CD4-positive, alpha-beta T cell (primary cell): ENCODE measurements at regions not wholly inside any gene's neighbourhood (a gene's known extent, or its start where the extent isn't known, plus 50 kb on each side); places are given as distances from the start of the nearest gene placed in this dataset.

Experiments
- ATAC-seq: fragments of 200-7000 bp; cut with Tn5 transposase; one replicate; pipeline ENCODE4 v1.10.0; 2022; ENCODE audit warnings: mild to moderate bottlenecking; ENCODE audit not compliant: poor library complexity
- CTCF ChIA-PET: fragments of 350-600 bp; sonication (Branson Sonifier 250); formaldehyde crosslinking; loops from one replicate; lab custom pipeline; 2021; ENCODE audit warnings: antibody characterized with exemption, inconsistent platforms; lab: Charles Lee
- POLR2A ChIA-PET: fragments of 350-600 bp; sonication (Branson Sonifier 250); formaldehyde crosslinking; loops from one replicate; lab custom pipeline; 2021; ENCODE audit warnings: antibody characterized with exemption, inconsistent platforms; lab: Charles Lee
- DNase-seq, 14 experiments: peaks; one replicate each; pipeline ENCODE4 v3.0.0-alpha.2; 2013 to 2020; ENCODE audit warnings: mixed read lengths in 2 of 14
- H3K27ac ChIP-seq, 2 donors: one replicate each; pipeline versions ENCODE4 v1.5.1 to v1.7.0; 2013; ENCODE audit warnings: low read length in 2 of 2, low read depth in 1 of 2, mild to moderate bottlenecking in 1 of 2
- H3K27me3 ChIP-seq, 2 experiments: 1 replicate in 1 of 2; 2 replicates in 1 of 2; pipeline versions ENCODE4 v1.6.1 to v1.7.0; 2013; ENCODE audit warnings: low read length in 2 of 2, control low read depth in 1 of 2, mild to moderate bottlenecking in 1 of 2, moderate library complexity in 1 of 2; ENCODE audit not compliant: insufficient read depth in 2 of 2, control insufficient read depth in 1 of 2
- H3K36me3 ChIP-seq: one replicate; pipeline ENCODE4 v1.6.1; 2013; ENCODE audit warnings: low read length, control low read depth; ENCODE audit not compliant: insufficient read depth
- H3K4me1 ChIP-seq: one replicate; pipeline ENCODE4 v1.6.1; 2013; ENCODE audit warnings: low read length, control low read depth; ENCODE audit not compliant: insufficient read depth
- H3K4me3 ChIP-seq: one replicate; pipeline ENCODE4 v1.5.1; 2013; ENCODE audit warnings: mild to moderate bottlenecking, low read length, moderate library complexity
- H3K9me3 ChIP-seq, 2 experiments: 1 replicate in 1 of 2; 2 replicates in 1 of 2; pipeline versions ENCODE4 v1.6.1 to v1.7.0; 2013; ENCODE audit warnings: low read length in 2 of 2, mild to moderate bottlenecking in 2 of 2, control low read depth in 1 of 2, moderate library complexity in 1 of 2; ENCODE audit not compliant: control insufficient read depth in 1 of 2, insufficient read depth in 1 of 2
- H3K27ac Mint-ChIP-seq: one replicate; pipeline ENCODE4 v1.8.0; 2020; ENCODE audit warnings: mixed read lengths
- H3K27me3 Mint-ChIP-seq: one replicate; pipeline ENCODE4 v1.8.0; 2021; ENCODE audit warnings: mixed read lengths
- H3K36me3 Mint-ChIP-seq: one replicate; pipeline ENCODE4 v1.8.0; 2021; ENCODE audit warnings: low read depth, mixed read lengths
- H3K4me1 Mint-ChIP-seq: one replicate; pipeline ENCODE4 v1.8.0; 2021; ENCODE audit warnings: low read depth, mixed read lengths
- H3K4me3 Mint-ChIP-seq: one replicate; pipeline ENCODE4 v1.8.0; 2020; ENCODE audit warnings: mild to moderate bottlenecking, mixed read lengths
- H3K9me3 Mint-ChIP-seq: one replicate; pipeline ENCODE4 v1.8.0; 2020; ENCODE audit warnings: mixed read lengths
- intact Hi-C, 2 experiments: fragments of 100-400 bp; cut with DNase I in 1 of 2; cut with micrococcal nuclease in 1 of 2; formaldehyde crosslinking; loops; one replicate each; pipeline versions ENCODE4 v1.15.1 to v1.9.0; 2023 to 2025; cut with DNase I, micrococcal nuclease
- TF ChIP-seq, protein P1 (sequence below): fragments of 200-600 bp; IDR thresholded peaks from one replicate; pipeline ENCODE4 v1.8.0; 2022; ENCODE audit warnings: antibody characterized with exemption, mild to moderate bottlenecking

DNA sequence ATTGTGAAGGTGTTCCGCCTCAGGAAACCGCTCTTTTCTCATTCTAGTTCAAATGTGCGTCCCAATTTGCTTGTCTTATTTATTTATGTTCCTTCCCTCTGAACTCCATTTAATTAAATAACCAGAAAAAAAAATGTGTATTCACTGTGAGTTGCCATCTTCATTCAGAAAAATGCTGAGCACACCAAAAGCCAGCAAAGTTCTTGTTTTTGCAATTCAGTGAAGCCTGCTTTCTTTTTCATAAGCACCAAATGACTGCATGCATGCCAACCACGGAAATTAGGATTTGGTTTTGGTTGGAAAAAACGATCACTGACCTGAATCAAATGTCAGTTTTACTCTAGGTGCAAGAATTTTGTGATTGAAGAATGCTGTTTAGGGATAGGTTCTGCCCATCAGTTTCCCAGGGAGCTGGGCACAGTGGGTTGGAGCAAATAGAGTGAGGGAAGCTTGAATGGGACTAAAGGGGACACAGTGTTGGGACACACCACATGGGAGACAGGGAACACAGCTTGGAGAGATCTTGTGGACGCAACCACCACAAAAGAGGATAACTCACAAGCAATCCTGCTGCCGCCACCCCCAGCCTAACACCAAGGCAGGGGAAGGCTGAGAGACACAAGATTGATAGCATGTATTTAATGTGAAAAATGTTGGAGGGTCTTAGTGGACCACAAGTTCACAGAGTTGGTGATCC is 183.4 kb upstream of the GALNT2 start:
- Histone ChIP-seq H3K36me3 (no peaks in the 10 kb centered on the region), H3K4me3 (no peak overlapping the region), H3K27me3 (peaks cover 0 to under 1% of the 10 kb centered on the region in 2 experiments), H3K4me1 (no peaks in the 10 kb centered on the region), H3K27ac (no peak overlapping the region), H3K9me3 (no peaks in the 10 kb centered on the region)
- H3K4me3 Mint-ChIP-seq = no peak overlapping the region
- H3K27me3 Mint-ChIP-seq = peaks cover 10% of the 10 kb centered on the region
- no peak for DNase-seq
- H3K4me1 Mint-ChIP-seq = no peaks in the 10 kb centered on the region
- ChIA-PET POLR2A (no interaction called here), CTCF (no interaction called here)
- no peaks in the 10 kb centered on the region for H3K9me3 Mint-ChIP-seq
- TF ChIP-seq, protein P1, sequence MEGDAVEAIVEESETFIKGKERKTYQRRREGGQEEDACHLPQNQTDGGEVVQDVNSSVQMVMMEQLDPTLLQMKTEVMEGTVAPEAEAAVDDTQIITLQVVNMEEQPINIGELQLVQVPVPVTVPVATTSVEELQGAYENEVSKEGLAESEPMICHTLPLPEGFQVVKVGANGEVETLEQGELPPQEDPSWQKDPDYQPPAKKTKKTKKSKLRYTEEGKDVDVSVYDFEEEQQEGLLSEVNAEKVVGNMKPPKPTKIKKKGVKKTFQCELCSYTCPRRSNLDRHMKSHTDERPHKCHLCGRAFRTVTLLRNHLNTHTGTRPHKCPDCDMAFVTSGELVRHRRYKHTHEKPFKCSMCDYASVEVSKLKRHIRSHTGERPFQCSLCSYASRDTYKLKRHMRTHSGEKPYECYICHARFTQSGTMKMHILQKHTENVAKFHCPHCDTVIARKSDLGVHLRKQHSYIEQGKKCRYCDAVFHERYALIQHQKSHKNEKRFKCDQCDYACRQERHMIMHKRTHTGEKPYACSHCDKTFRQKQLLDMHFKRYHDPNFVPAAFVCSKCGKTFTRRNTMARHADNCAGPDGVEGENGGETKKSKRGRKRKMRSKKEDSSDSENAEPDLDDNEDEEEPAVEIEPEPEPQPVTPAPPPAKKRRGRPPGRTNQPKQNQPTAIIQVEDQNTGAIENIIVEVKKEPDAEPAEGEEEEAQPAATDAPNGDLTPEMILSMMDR = no peak
- no peaks in the 10 kb centered on the region for H3K36me3 Mint-ChIP-seq
- H3K27ac Mint-ChIP-seq = no peak overlapping the region
- no peak for ATAC-seq
- intact Hi-C loops = no loop called here

DNA sequence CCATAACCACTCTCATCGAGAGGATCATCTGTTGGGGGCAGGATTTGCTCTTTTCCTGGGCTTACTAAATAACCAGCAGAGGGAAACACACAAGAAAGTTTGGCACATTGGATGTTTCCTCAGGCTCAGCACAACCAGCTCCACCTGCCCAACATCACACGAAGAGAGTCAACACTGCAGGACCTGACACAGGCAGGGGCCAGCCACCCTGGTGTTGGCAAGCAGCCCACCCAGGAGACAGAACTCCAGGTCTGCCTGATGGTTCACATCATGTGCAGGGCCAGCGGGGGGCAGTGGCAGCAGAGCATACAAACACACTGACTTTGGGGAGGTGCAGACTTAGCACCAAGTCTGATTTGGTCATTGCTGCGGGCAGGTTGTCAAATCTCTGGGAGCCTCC is 182.3 kb upstream of the GALNT2 start:
- no peaks in the 10 kb centered on the region for H3K36me3 ChIP-seq
- no peak overlapping the region for H3K4me3 Mint-ChIP-seq

DNA sequence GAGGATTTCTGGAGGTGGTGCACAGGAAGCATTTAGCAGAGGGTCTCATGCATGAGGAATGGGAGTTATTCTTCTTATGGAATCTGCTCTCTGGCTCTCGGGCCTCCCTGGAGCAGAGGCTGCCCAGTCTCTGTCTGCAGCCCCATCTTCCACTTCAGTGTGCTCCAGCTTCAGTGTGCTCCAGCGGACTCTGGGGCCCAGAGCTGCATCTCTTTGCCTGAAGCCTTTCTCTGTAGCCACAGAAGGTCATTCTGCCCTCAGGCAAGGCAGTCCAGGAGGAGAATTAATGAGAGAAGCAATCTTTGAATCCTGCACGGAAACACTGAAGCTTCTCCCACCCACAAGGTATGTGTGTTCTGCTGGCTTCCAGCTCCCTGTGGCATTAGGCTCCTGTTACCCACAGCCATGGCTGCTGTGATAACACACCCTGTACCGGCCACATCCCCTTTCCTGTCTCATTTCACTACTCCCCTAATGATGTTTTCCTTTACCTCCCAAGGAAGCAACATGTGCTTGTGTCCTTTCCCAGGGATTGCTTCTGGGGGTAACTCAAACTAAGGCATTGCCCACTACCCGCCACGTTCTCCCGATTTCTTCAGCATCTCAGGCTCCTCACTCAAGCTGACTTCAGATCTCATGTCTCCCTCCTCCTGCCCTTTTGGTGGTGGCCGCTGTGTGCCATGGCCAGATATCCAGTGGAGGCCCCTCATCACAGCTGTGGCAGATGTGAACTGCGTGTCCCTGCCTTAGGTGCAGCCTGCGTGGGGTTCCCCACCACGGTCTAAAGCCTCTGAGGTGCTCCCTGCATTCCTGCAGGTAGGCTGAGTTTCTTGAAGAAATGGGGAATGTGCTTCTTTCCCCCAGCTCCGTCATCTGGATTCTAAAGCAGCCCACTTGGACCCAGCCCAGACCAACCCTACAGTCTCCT is 181.2 kb upstream of the GALNT2 start:
- H3K36me3 Mint-ChIP-seq = no peaks in the 10 kb centered on the region
- Histone ChIP-seq H3K27me3 (no peaks in the 10 kb centered on the region), H3K4me3 (no peak overlapping the region), H3K9me3 (no peaks in the 10 kb centered on the region), H3K27ac (no peak overlapping the region), H3K4me1 (no peaks in the 10 kb centered on the region), H3K36me3 (no peaks in the 10 kb centered on the region)
- H3K4me3 Mint-ChIP-seq = no peak overlapping the region
- no peak for ATAC-seq
- POLR2A ChIA-PET = no interaction called here
- DNase-seq = no peak
- H3K9me3 Mint-ChIP-seq = no peaks in the 10 kb centered on the region
- intact Hi-C loops = no loop called here
- TF ChIP-seq, protein P1 = no peak
- no peaks in the 10 kb centered on the region for H3K4me1 Mint-ChIP-seq
- CTCF ChIA-PET = no interaction called here
- peaks cover 8% of the 10 kb centered on the region for H3K27me3 Mint-ChIP-seq
- no peak overlapping the region for H3K27ac Mint-ChIP-seq

More for the DNA sequence above, 182.3 kb upstream of the GALNT2 start:
- ATAC-seq (no peak), DNase-seq (no peak)
- TF ChIP-seq, protein P1 = no peak
- Mint-ChIP-seq H3K27me3 (peaks cover 8% of the 10 kb centered on the region), H3K9me3 (no peaks in the 10 kb centered on the region), H3K36me3 (no peaks in the 10 kb centered on the region), H3K27ac (no peak overlapping the region), H3K4me1 (no peaks in the 10 kb centered on the region)
- Histone ChIP-seq H3K27me3 (no peaks in the 10 kb centered on the region), H3K27ac (no peak overlapping the region), H3K4me3 (no peak overlapping the region), H3K9me3 (no peaks in the 10 kb centered on the region), H3K4me1 (no peaks in the 10 kb centered on the region)
- POLR2A ChIA-PET = no interaction called here
- CTCF ChIA-PET = no interaction called here
- intact Hi-C loops = no loop called here
